Neural progenitor cell (in vitro differentiated cells): ENCODE measurements at regions not wholly inside any gene's neighbourhood (a gene's known extent, or its start where the extent isn't known, plus 50 kb on each side); places are given as distances from the start of the nearest gene placed in this dataset.

Experiments
- EZH2 ChIP-seq: fragments of 200-600 bp; sonication (generic); IDR thresholded peaks from 2 replicates; pipeline ENCODE4 v1.6.1; 2017; ENCODE audit warnings: antibody characterized with exemption, mild to moderate bottlenecking, moderate library complexity
- TF ChIP-seq, protein P1 (sequence below): fragments of 200-600 bp; sonication (generic); IDR thresholded peaks from 2 replicates; pipeline ENCODE4 v1.5.1; 2017; ENCODE audit warnings: antibody characterized with exemption, mild to moderate bottlenecking

GRCh38 chr5:124176692-124177091, 569.7 kb downstream of the ZNF608 start:
- TF ChIP-seq, protein P1, sequence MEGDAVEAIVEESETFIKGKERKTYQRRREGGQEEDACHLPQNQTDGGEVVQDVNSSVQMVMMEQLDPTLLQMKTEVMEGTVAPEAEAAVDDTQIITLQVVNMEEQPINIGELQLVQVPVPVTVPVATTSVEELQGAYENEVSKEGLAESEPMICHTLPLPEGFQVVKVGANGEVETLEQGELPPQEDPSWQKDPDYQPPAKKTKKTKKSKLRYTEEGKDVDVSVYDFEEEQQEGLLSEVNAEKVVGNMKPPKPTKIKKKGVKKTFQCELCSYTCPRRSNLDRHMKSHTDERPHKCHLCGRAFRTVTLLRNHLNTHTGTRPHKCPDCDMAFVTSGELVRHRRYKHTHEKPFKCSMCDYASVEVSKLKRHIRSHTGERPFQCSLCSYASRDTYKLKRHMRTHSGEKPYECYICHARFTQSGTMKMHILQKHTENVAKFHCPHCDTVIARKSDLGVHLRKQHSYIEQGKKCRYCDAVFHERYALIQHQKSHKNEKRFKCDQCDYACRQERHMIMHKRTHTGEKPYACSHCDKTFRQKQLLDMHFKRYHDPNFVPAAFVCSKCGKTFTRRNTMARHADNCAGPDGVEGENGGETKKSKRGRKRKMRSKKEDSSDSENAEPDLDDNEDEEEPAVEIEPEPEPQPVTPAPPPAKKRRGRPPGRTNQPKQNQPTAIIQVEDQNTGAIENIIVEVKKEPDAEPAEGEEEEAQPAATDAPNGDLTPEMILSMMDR = no peak
- no peak for TF ChIP-seq EZH2
